Trophoblast cell (in vitro differentiated cells and primary cell): ENCODE measurements at regions not wholly inside any gene's neighbourhood (a gene's known extent, or its start where the extent isn't known, plus 50 kb on each side); places are given as distances from the start of the nearest gene placed in this dataset.

Experiments used
- DNase-seq, 2 donors: peaks; one replicate each; pipeline ENCODE4 v3.0.0-alpha.2; 2016
- H2AFZ ChIP-seq: 2 replicates; pipeline ENCODE4 v1.6.1; 2013; ENCODE audit warnings: low read length, moderate library complexity, mild to moderate bottlenecking; ENCODE audit not compliant: insufficient read depth, poor library complexity
- H2AK5ac ChIP-seq: 2 replicates; pipeline ENCODE4 v1.6.1; 2013; ENCODE audit warnings: mild to moderate bottlenecking, low read length
- H2BK120ac ChIP-seq: 2 replicates; pipeline ENCODE4 v1.6.1; 2013; ENCODE audit warnings: low read length, mild to moderate bottlenecking, moderate library complexity; ENCODE audit not compliant: insufficient read depth, poor library complexity
- H2BK12ac ChIP-seq: 2 replicates; pipeline ENCODE4 v1.6.1; 2013; ENCODE audit warnings: mild to moderate bottlenecking, low read length, moderate library complexity
- H2BK5ac ChIP-seq: 2 replicates; pipeline ENCODE4 v1.6.1; 2013; ENCODE audit warnings: low read length, low read depth, moderate library complexity, mild to moderate bottlenecking; ENCODE audit not compliant: poor library complexity
- H3K14ac ChIP-seq: 2 replicates; pipeline ENCODE4 v1.6.1; 2013; ENCODE audit warnings: mild to moderate bottlenecking, low read length
- H3K18ac ChIP-seq: 2 replicates; pipeline ENCODE4 v1.6.1; 2013; ENCODE audit warnings: mild to moderate bottlenecking, low read length
- H3K23ac ChIP-seq: 2 replicates; pipeline ENCODE4 v1.6.1; 2013; ENCODE audit warnings: low read length
- H3K27ac ChIP-seq: 2 replicates; pipeline ENCODE4 v1.5.1; 2013; ENCODE audit warnings: low read depth, mild to moderate bottlenecking, inconsistent platforms, low read length, moderate library complexity
- H3K27me3 ChIP-seq: 2 replicates; pipeline ENCODE4 v1.6.1; 2013; ENCODE audit warnings: inconsistent platforms, mild to moderate bottlenecking, low read length, moderate library complexity; ENCODE audit not compliant: insufficient read depth
- H3K36me3 ChIP-seq, 2 experiments: 1 replicate in 1 of 2; 2 replicates in 1 of 2; pipeline ENCODE4 v1.6.1; 2013; ENCODE audit warnings: low read length in 2 of 2, mild to moderate bottlenecking in 2 of 2, moderate library complexity in 1 of 2; ENCODE audit not compliant: insufficient read depth in 2 of 2, control insufficient read depth in 1 of 2
- H3K4ac ChIP-seq: 2 replicates; pipeline ENCODE4 v1.6.1; 2013; ENCODE audit warnings: low read depth, mild to moderate bottlenecking, low read length, moderate library complexity
- H3K4me1 ChIP-seq, 2 experiments: 1 replicate in 1 of 2; 2 replicates in 1 of 2; pipeline ENCODE4 v1.6.1; 2013; ENCODE audit warnings: low read length in 2 of 2, mild to moderate bottlenecking in 2 of 2, moderate library complexity in 1 of 2; ENCODE audit not compliant: insufficient read depth in 2 of 2, control insufficient read depth in 1 of 2
- H3K4me2 ChIP-seq: 2 replicates; pipeline ENCODE4 v1.6.1; 2013; ENCODE audit warnings: inconsistent platforms, mild to moderate bottlenecking, low read length, moderate library complexity
- H3K4me3 ChIP-seq: 2 replicates; pipeline ENCODE4 v1.5.1; 2013; ENCODE audit warnings: mild to moderate bottlenecking, low read depth, low read length, inconsistent platforms
- H3K79me1 ChIP-seq: one replicate; pipeline ENCODE4 v1.6.1; 2013; ENCODE audit warnings: low read length
- H3K79me2 ChIP-seq: 2 replicates; pipeline ENCODE4 v1.6.1; 2013; ENCODE audit warnings: low read length, mild to moderate bottlenecking; ENCODE audit not compliant: control insufficient read depth, insufficient read depth, poor library complexity
- H3K9ac ChIP-seq: 2 replicates; pipeline ENCODE4 v1.6.1; 2013; ENCODE audit warnings: mild to moderate bottlenecking, low read length
- H3K9me3 ChIP-seq: 2 replicates; pipeline ENCODE4 v1.6.1; 2013; ENCODE audit warnings: low read depth, mild to moderate bottlenecking, control low read depth, inconsistent platforms, low read length; ENCODE audit not compliant: insufficient read depth
- H4K12ac ChIP-seq: 2 replicates; pipeline ENCODE4 v1.6.1; 2013; ENCODE audit warnings: low read depth, mild to moderate bottlenecking, low read length, moderate library complexity
- H4K8ac ChIP-seq: 2 replicates; pipeline ENCODE4 v1.6.1; 2013; ENCODE audit warnings: low read depth, mild to moderate bottlenecking, low read length, moderate library complexity
- H4K91ac ChIP-seq: one replicate; pipeline ENCODE4 v1.6.1; 2013; ENCODE audit warnings: low read depth, mild to moderate bottlenecking, low read length, moderate library complexity
- WGBS: extraction: QIAGEN DNeasy Blood & Tissue Kit; methylation state at CpG from one replicate; pipeline ENCODE4 v1.1.7; 2013; ENCODE audit warnings: missing lambda C conversion rate; ENCODE audit not compliant: insufficient read length, insufficient coverage; ENCODE audit errors: extremely low coverage; 5-methylcytosine and 5-hydroxymethylcytosine counted together

DNA sequence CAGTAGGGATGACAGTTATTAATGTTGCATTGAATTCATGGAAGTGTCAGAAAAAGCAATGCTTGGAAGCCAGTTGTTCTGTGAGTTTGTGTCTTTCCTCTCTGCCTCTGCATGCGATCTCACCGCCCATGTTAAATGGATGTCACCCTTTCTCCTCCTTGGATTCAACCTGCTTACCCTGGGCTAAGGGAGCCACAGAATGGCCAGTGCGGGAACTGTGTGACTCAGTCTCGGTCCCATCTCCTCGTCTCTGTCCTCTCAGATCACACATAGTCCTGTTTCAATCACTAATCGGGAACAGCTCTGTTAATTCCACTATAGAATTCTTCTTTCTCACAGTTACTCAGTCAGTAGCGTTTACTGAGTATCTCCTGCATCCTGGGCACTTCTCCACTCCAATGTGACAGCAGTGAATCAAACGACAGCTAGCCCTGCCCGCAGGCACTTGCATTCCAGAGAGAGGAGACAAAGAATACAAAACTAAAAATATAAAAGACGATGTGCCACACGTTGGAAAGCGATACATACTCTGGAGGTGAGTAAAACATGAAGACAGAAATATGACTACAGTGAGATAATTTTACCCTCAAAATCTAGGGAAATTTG, 53.6 kb upstream of the TLR3 start:
- no CpG with 5 or more reads among the region's 12 CpGs for WGBS
- Histone ChIP-seq H4K8ac (no peak overlapping the region), H3K23ac (no peak overlapping the region), H4K12ac (no peak overlapping the region), H3K4me2 (no peak overlapping the region), H3K4me1 (no peaks in the 10 kb centered on the region), H3K4ac (no peak overlapping the region), H3K18ac (no peak overlapping the region), H2BK120ac (no peak overlapping the region), H2BK12ac (no peak overlapping the region), H3K14ac (no peak overlapping the region), H2AFZ (no peak overlapping the region), H3K27ac (no peak overlapping the region), H4K91ac (no peak overlapping the region), H3K9ac (no peak overlapping the region), H3K36me3 (no peaks in the 10 kb centered on the region), H3K4me3 (no peak overlapping the region), H2BK5ac (no peak overlapping the region), H3K9me3 (no peaks in the 10 kb centered on the region), H2AK5ac (no peak overlapping the region), H3K79me1 (no peaks in the 10 kb centered on the region), H3K79me2 (no peaks in the 10 kb centered on the region), H3K27me3 (no peaks in the 10 kb centered on the region)
- peak; percentile 71 to 76 for DNase-seq

GRCh38 chr4:186016796-186017195, 52.2 kb upstream of the TLR3 start:
- Histone ChIP-seq H2BK12ac (no peak overlapping the region), H2AK5ac (no peak overlapping the region), H2AFZ (no peak overlapping the region), H3K9ac (no peak overlapping the region), H3K79me1 (no peaks in the 10 kb centered on the region), H4K91ac (no peak overlapping the region), H3K14ac (no peak overlapping the region), H3K18ac (no peak overlapping the region), H2BK120ac (no peak overlapping the region), H3K4me1 (no peaks in the 10 kb centered on the region), H3K4ac (no peak overlapping the region), H3K4me3 (no peak overlapping the region), H4K8ac (no peak overlapping the region), H3K27me3 (no peaks in the 10 kb centered on the region), H3K9me3 (no peaks in the 10 kb centered on the region), H2BK5ac (no peak overlapping the region), H4K12ac (no peak overlapping the region), H3K27ac (no peak overlapping the region), H3K79me2 (no peaks in the 10 kb centered on the region), H3K36me3 (no peaks in the 10 kb centered on the region), H3K4me2 (no peak overlapping the region), H3K23ac (no peak overlapping the region)
- WGBS: no CpG with 5 or more reads among the region's 4 CpGs
- DNase-seq: no peak

- Histone ChIP-seq H3K23ac (no peak overlapping the region), H3K4me3 (no peak overlapping the region)
Observed at GRCh38 chr4:186017801-186018200, 51.2 kb upstream of the TLR3 start.

GRCh38 chr4:186018261-186018660, 50.7 kb upstream of the TLR3 start:
- Histone ChIP-seq H4K12ac (no peak overlapping the region), H3K9ac (no peak overlapping the region), H3K4me2 (no peak overlapping the region), H2BK12ac (no peak overlapping the region), H3K14ac (no peak overlapping the region), H2AFZ (no peak overlapping the region), H3K79me2 (no peaks in the 10 kb centered on the region), H3K4me1 (no peaks in the 10 kb centered on the region), H3K79me1 (no peaks in the 10 kb centered on the region), H3K27ac (no peak overlapping the region), H3K18ac (no peak overlapping the region), H4K91ac (no peak overlapping the region), H2AK5ac (no peak overlapping the region), H3K9me3 (no peaks in the 10 kb centered on the region), H3K4me3 (no peak overlapping the region), H2BK120ac (no peak overlapping the region), H3K27me3 (no peaks in the 10 kb centered on the region), H3K4ac (no peak overlapping the region), H3K36me3 (no peaks in the 10 kb centered on the region), H4K8ac (no peak overlapping the region), H3K23ac (no peak overlapping the region), H2BK5ac (no peak overlapping the region)
- WGBS: no CpG with 5 or more reads among the region's 3 CpGs
- no peak for DNase-seq

More at GRCh38 chr4:186017801-186018200, 51.2 kb upstream of the TLR3 start:
- Histone ChIP-seq H2AFZ (no peak overlapping the region), H3K27ac (no peak overlapping the region), H3K4me1 (no peaks in the 10 kb centered on the region), H2AK5ac (no peak overlapping the region), H3K4ac (no peak overlapping the region), H4K12ac (no peak overlapping the region), H3K79me1 (no peaks in the 10 kb centered on the region), H3K18ac (no peak overlapping the region), H3K27me3 (no peaks in the 10 kb centered on the region), H3K36me3 (no peaks in the 10 kb centered on the region), H2BK5ac (no peak overlapping the region), H2BK120ac (no peak overlapping the region), H3K79me2 (no peaks in the 10 kb centered on the region), H3K9ac (no peak overlapping the region), H2BK12ac (no peak overlapping the region), H3K9me3 (no peaks in the 10 kb centered on the region), H3K14ac (no peak overlapping the region), H4K91ac (no peak overlapping the region), H4K8ac (no peak overlapping the region), H3K4me2 (no peak overlapping the region)
- no CpG with 5 or more reads among the region's 6 CpGs for WGBS
- no peak for DNase-seq
